ENCODE measurements at regions not wholly inside any gene's neighbourhood (a gene's known extent, or its start where the extent isn't known, plus 50 kb on each side); places are given as distances from the start of the nearest gene placed in this dataset.

DNA sequence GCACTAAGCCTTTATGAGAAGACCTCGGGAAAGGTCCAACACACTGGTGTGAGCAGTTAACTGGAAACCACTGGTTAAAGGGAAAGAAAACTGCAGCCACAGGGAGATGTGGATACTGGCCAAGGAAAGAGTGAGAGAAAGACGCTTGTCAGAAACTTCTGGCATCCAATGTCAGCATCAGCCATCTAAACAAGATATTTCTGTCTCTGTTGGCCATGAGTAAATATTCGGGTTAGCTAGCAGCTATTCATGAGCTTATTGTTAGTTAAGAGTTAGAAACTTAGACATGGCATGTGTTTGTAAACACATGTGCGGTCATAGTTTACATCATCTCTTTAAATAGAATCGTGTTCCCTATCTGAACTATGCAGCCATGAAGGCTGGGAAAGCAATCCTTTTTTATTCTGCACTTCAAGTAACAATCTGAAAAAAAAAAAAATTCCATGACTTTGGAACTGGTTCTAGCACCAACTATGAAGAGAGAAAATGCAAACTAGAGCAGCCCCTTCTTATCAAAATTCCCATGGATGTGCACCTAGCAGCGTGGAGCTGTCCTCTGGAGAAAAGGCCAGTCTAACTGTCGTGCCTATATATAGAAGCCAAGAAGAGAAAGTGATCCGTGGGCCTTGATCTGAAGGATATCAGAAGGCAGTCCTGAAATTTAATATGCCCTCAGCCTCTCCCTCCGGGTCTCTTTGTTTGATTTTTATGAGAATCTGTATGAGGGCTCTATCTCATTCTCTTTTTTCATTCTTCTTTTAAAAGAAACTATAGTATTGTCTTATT lies 84.0 kb upstream of the RFX8 start:
- Histone ChIP-seq H3K9ac (ENCODE audit: low read depth in 1 of 2, low read length in 2 of 2) (no peak overlapping the region), H3K9me3 (ENCODE audit: control insufficient read depth in 2 of 2, low read length in 2 of 2) (no peaks in the 10 kb centered on the region), H3K4me1 (ENCODE audit: control insufficient read depth in 2 of 2, insufficient read depth in 2 of 2, low read length in 2 of 2) (peaks cover 0 to 3% of the 10 kb centered on the region in 2 donors), H3K27ac (ENCODE audit: low read depth in 2 of 2, low read length in 2 of 2) (peak overlapping the region; percentile 13 to 31), H3K27me3 (ENCODE audit: control insufficient read depth in 2 of 2, insufficient read depth in 2 of 2, low read length in 2 of 2) (no peaks in the 10 kb centered on the region), H3K36me3 (ENCODE audit: control insufficient read depth in 2 of 2, insufficient read depth in 2 of 2, low read length in 2 of 2) (no peaks in the 10 kb centered on the region), H3K4me3 (ENCODE audit: low read length in 2 of 2) (no peak overlapping the region)

DNA sequence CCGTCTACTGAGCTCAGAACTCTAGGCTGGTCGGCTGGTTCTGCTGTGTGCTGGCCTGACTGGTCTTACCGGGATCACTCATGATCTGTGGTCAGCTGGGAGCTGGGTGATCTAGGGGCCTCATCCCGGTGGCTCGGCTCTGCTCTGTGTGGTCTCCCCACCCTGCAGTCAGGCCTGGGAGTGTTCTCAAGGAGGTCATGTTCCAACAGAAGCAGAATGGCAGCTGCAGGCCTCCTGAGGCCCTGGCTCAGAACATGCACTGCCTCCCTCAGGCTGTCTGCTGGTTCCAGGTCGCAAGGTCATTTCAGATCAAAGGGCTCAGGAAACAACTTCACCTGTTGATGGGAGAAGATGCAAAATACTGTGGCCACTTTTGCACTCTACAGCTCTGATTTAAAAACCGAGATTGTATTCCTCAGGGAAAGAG lies 81.1 kb upstream of the RFX8 start:
- Histone ChIP-seq H3K9me3 (ENCODE audit: control insufficient read depth in 2 of 2, low read length in 2 of 2) (no peaks in the 10 kb centered on the region), H3K36me3 (ENCODE audit: control insufficient read depth in 2 of 2, insufficient read depth in 2 of 2, low read length in 2 of 2) (no peaks in the 10 kb centered on the region), H3K27me3 (ENCODE audit: control insufficient read depth in 2 of 2, insufficient read depth in 2 of 2, low read length in 2 of 2) (no peaks in the 10 kb centered on the region), H3K4me1 (ENCODE audit: control insufficient read depth in 2 of 2, insufficient read depth in 2 of 2, low read length in 2 of 2) (peaks cover 0 to 3% of the 10 kb centered on the region in 2 donors), H3K27ac (ENCODE audit: low read depth in 2 of 2, low read length in 2 of 2) (no peak overlapping the region), H3K9ac (ENCODE audit: low read depth in 1 of 2, low read length in 2 of 2) (no peak overlapping the region), H3K4me3 (ENCODE audit: low read length in 2 of 2) (no peak overlapping the region)

- Histone ChIP-seq H3K4me1 (ENCODE audit: control insufficient read depth in 2 of 2, insufficient read depth in 2 of 2, low read length in 2 of 2) (no peaks in the 10 kb centered on the region), H3K27ac (ENCODE audit: low read depth in 2 of 2, low read length in 2 of 2) (no peak overlapping the region), H3K4me3 (ENCODE audit: low read length in 2 of 2) (no peak overlapping the region), H3K36me3 (ENCODE audit: control insufficient read depth in 2 of 2, insufficient read depth in 2 of 2, low read length in 2 of 2) (no peaks in the 10 kb centered on the region), H3K27me3 (ENCODE audit: control insufficient read depth in 2 of 2, insufficient read depth in 2 of 2, low read length in 2 of 2) (no peaks in the 10 kb centered on the region), H3K9me3 (ENCODE audit: control insufficient read depth in 2 of 2, low read length in 2 of 2) (no peaks in the 10 kb centered on the region), H3K9ac (ENCODE audit: low read depth in 1 of 2, low read length in 2 of 2) (no peak overlapping the region)
Observed at GRCh38 chr2:101551336-101551888, 76.5 kb upstream of the RFX8 start.

DNA sequence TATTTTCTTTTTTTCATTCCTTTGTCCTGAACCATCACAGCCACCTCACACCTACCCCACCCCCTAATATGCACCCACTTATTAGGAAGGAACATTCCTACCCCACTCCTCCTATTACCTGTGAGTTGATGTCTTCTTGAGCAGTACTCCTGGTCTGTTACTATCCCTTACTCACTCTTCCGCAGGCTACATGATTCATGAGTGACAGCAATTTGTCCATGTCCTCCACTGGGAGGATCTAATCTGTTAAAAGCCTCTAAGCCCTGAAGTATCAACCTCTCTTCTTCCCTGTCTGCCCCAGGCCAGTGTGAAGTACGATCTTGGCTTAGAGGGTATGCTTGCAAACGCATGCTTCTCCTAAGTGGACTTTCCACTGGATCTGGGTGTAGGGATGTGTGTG lies 75.6 kb upstream of the RFX8 start:
- no peak overlapping the region for H3K27ac ChIP-seq (ENCODE audit: low read depth in 2 of 2, low read length in 2 of 2)
- no peaks in the 10 kb centered on the region for H3K9me3 ChIP-seq (ENCODE audit: control insufficient read depth in 2 of 2, low read length in 2 of 2)
- no peak overlapping the region for H3K9ac ChIP-seq (ENCODE audit: low read depth in 1 of 2, low read length in 2 of 2)

GRCh38 chr2:101549371-101549770 lies 74.5 kb upstream of the RFX8 start:
- Histone ChIP-seq H3K27me3 (ENCODE audit: control insufficient read depth in 2 of 2, insufficient read depth in 2 of 2, low read length in 2 of 2) (no peaks in the 10 kb centered on the region), H3K9ac (ENCODE audit: low read depth in 1 of 2, low read length in 2 of 2) (no peak overlapping the region), H3K9me3 (ENCODE audit: control insufficient read depth in 2 of 2, low read length in 2 of 2) (no peaks in the 10 kb centered on the region), H3K4me1 (ENCODE audit: control insufficient read depth in 2 of 2, insufficient read depth in 2 of 2, low read length in 2 of 2) (no peaks in the 10 kb centered on the region), H3K36me3 (ENCODE audit: control insufficient read depth in 2 of 2, insufficient read depth in 2 of 2, low read length in 2 of 2) (no peaks in the 10 kb centered on the region), H3K27ac (ENCODE audit: low read depth in 2 of 2, low read length in 2 of 2) (no peak overlapping the region), H3K4me3 (ENCODE audit: low read length in 2 of 2) (no peak overlapping the region)

More for the DNA sequence above, 75.6 kb upstream of the RFX8 start:
- no peaks in the 10 kb centered on the region for H3K27me3 ChIP-seq (ENCODE audit: control insufficient read depth in 2 of 2, insufficient read depth in 2 of 2, low read length in 2 of 2)
- no peak overlapping the region for H3K4me3 ChIP-seq (ENCODE audit: low read length in 2 of 2)
- H3K36me3 ChIP-seq (ENCODE audit: control insufficient read depth in 2 of 2, insufficient read depth in 2 of 2, low read length in 2 of 2), result no peaks in the 10 kb centered on the region
- no peaks in the 10 kb centered on the region for H3K4me1 ChIP-seq (ENCODE audit: control insufficient read depth in 2 of 2, insufficient read depth in 2 of 2, low read length in 2 of 2)

- no peaks in the 10 kb centered on the region for H3K36me3 ChIP-seq (ENCODE audit: control insufficient read depth in 2 of 2, insufficient read depth in 2 of 2, low read length in 2 of 2)
Observed at GRCh38 chr2:101546376-101547058, 71.6 kb upstream of the RFX8 start.

DNA sequence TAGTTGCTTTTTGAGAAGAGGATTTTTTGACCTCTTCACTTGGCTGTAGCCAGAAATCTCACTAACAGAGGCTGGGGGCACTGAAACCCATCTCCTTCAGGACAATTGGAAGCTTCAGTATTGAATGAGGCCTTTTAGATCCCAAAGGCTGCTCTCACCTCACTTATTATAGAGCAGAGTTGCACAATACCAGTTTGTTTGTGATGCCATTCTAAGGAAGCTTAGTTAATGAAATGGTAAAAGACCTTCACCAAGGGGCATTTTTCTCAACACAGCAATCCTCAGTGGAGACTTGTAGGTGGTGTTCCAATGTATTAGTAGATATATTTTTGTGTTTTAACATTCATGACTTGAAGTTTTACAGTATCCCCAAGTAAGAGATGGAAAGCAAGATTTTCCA lies 71.0 kb upstream of the RFX8 start:
- no peaks in the 10 kb centered on the region for H3K36me3 ChIP-seq (ENCODE audit: control insufficient read depth in 2 of 2, insufficient read depth in 2 of 2, low read length in 2 of 2)
- no peaks in the 10 kb centered on the region for H3K27me3 ChIP-seq (ENCODE audit: control insufficient read depth in 2 of 2, insufficient read depth in 2 of 2, low read length in 2 of 2)

More at GRCh38 chr2:101546376-101547058, 71.6 kb upstream of the RFX8 start:
- Histone ChIP-seq H3K9me3 (ENCODE audit: control insufficient read depth in 2 of 2, low read length in 2 of 2) (no peaks in the 10 kb centered on the region), H3K4me3 (ENCODE audit: low read length in 2 of 2) (no peak overlapping the region), H3K9ac (ENCODE audit: low read depth in 1 of 2, low read length in 2 of 2) (no peak overlapping the region), H3K27me3 (ENCODE audit: control insufficient read depth in 2 of 2, insufficient read depth in 2 of 2, low read length in 2 of 2) (no peaks in the 10 kb centered on the region), H3K4me1 (ENCODE audit: control insufficient read depth in 2 of 2, insufficient read depth in 2 of 2, low read length in 2 of 2) (no peaks in the 10 kb centered on the region), H3K27ac (ENCODE audit: low read depth in 2 of 2, low read length in 2 of 2) (no peak overlapping the region)

GRCh38 chr2:101540518-101540917 lies 65.6 kb upstream of the RFX8 start:
- Histone ChIP-seq H3K27ac (ENCODE audit: low read depth in 2 of 2, low read length in 2 of 2) (no peak overlapping the region), H3K27me3 (ENCODE audit: control insufficient read depth in 2 of 2, insufficient read depth in 2 of 2, low read length in 2 of 2) (no peaks in the 10 kb centered on the region), H3K4me1 (ENCODE audit: control insufficient read depth in 2 of 2, insufficient read depth in 2 of 2, low read length in 2 of 2) (no peaks in the 10 kb centered on the region), H3K4me3 (ENCODE audit: low read length in 2 of 2) (no peak overlapping the region), H3K36me3 (ENCODE audit: control insufficient read depth in 2 of 2, insufficient read depth in 2 of 2, low read length in 2 of 2) (no peaks in the 10 kb centered on the region), H3K9me3 (ENCODE audit: control insufficient read depth in 2 of 2, low read length in 2 of 2) (no peaks in the 10 kb centered on the region), H3K9ac (ENCODE audit: low read depth in 1 of 2, low read length in 2 of 2) (no peak overlapping the region)

More for the DNA sequence above, 71.0 kb upstream of the RFX8 start:
- no peak overlapping the region for H3K27ac ChIP-seq (ENCODE audit: low read depth in 2 of 2, low read length in 2 of 2)
- H3K4me3 ChIP-seq (ENCODE audit: low read length in 2 of 2), result no peak overlapping the region
- H3K4me1 ChIP-seq (ENCODE audit: control insufficient read depth in 2 of 2, insufficient read depth in 2 of 2, low read length in 2 of 2), result no peaks in the 10 kb centered on the region
- H3K9ac ChIP-seq (ENCODE audit: low read depth in 1 of 2, low read length in 2 of 2), result no peak overlapping the region
- no peaks in the 10 kb centered on the region for H3K9me3 ChIP-seq (ENCODE audit: control insufficient read depth in 2 of 2, low read length in 2 of 2)

GRCh38 chr2:101538076-101538475 lies 63.2 kb upstream of the RFX8 start:
- H3K36me3 ChIP-seq (ENCODE audit: control insufficient read depth in 2 of 2, insufficient read depth in 2 of 2, low read length in 2 of 2), result no peaks in the 10 kb centered on the region
- H3K27ac ChIP-seq (ENCODE audit: low read depth in 2 of 2, low read length in 2 of 2), result no peak overlapping the region
- no peaks in the 10 kb centered on the region for H3K27me3 ChIP-seq (ENCODE audit: control insufficient read depth in 2 of 2, insufficient read depth in 2 of 2, low read length in 2 of 2)
- no peaks in the 10 kb centered on the region for H3K9me3 ChIP-seq (ENCODE audit: control insufficient read depth in 2 of 2, low read length in 2 of 2)
- H3K9ac ChIP-seq (ENCODE audit: low read depth in 1 of 2, low read length in 2 of 2), result no peak overlapping the region
- H3K4me1 ChIP-seq (ENCODE audit: control insufficient read depth in 2 of 2, insufficient read depth in 2 of 2, low read length in 2 of 2), result no peaks in the 10 kb centered on the region
- no peak overlapping the region for H3K4me3 ChIP-seq (ENCODE audit: low read length in 2 of 2)

DNA sequence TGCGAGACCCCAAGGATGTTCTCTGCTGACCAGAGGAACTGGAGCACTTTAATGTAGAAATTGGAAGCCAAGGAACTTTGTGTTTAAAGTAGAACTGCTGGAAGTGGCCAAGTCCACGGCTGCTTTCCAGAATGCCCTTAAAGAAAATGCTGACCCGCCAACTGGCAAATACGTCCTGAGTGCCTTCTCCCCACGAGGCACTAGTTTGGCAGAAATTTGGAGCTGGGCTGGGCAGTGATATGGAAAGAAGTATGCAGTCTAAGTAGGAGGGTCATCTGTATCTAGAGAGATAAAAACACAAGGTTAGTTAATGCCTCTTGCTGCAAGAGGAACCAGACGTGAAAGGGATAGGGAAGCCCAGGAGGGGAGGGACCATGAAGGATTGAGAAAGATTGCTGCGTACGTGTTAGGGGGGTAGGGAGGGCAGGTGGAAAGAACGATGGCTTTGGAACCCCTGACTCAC lies 59.3 kb upstream of the RFX8 start:
- Histone ChIP-seq H3K27me3 (ENCODE audit: control insufficient read depth in 2 of 2, insufficient read depth in 2 of 2, low read length in 2 of 2) (no peaks in the 10 kb centered on the region), H3K9ac (ENCODE audit: low read depth in 1 of 2, low read length in 2 of 2) (no peak overlapping the region), H3K4me1 (ENCODE audit: control insufficient read depth in 2 of 2, insufficient read depth in 2 of 2, low read length in 2 of 2) (no peaks in the 10 kb centered on the region), H3K4me3 (ENCODE audit: low read length in 2 of 2) (no peak overlapping the region), H3K36me3 (ENCODE audit: control insufficient read depth in 2 of 2, insufficient read depth in 2 of 2, low read length in 2 of 2) (no peaks in the 10 kb centered on the region), H3K27ac (ENCODE audit: low read depth in 2 of 2, low read length in 2 of 2) (peak overlapping the region in 1 of 2 donors; percentile 12), H3K9me3 (ENCODE audit: control insufficient read depth in 2 of 2, low read length in 2 of 2) (no peaks in the 10 kb centered on the region)

Measured in mucosa of rectum (tissue), 2 donors.